WTC11 (cell line): ENCODE measurements at regions not wholly inside any gene's neighbourhood (a gene's known extent, or its start where the extent isn't known, plus 50 kb on each side); places are given as distances from the start of the nearest gene placed in this dataset.

ENCODE experiments used
- ATAC-seq: fragments of 200-7000 bp; cut with Tn5 transposase; 2 replicates; pipeline ENCODE4 v1.10.0; 2021; ENCODE audit warnings: mild to moderate bottlenecking, moderate library complexity
- CTCF ChIA-PET: fragments of 300-600 bp; sonication (Branson Sonifier 250); formaldehyde crosslinking; loops from one replicate; lab custom pipeline; 2021; ENCODE audit warnings: antibody characterized with exemption; lab: Charles Lee
- POLR2A ChIA-PET: fragments of 350-600 bp; sonication (Branson Sonifier 250); formaldehyde crosslinking; loops from one replicate; lab custom pipeline; 2021; ENCODE audit warnings: antibody characterized with exemption; lab: Charles Lee
- DNase-seq: peaks from one replicate; pipeline ENCODE4 v3.0.0; 2021; ENCODE audit warnings: low spot score
- H3K27ac Mint-ChIP-seq: 2 replicates; pipeline ENCODE4 v1.8.0; 2021; ENCODE audit warnings: mixed read lengths
- H3K27me3 Mint-ChIP-seq: 2 replicates; pipeline ENCODE4 v1.8.0; 2021; ENCODE audit warnings: low read depth, mild to moderate bottlenecking, moderate library complexity, mixed read lengths
- H3K36me3 Mint-ChIP-seq: 2 replicates; pipeline ENCODE4 v1.8.0; 2021; ENCODE audit warnings: mixed read lengths
- H3K4me1 Mint-ChIP-seq: 2 replicates; pipeline ENCODE4 v1.8.0; 2022; ENCODE audit warnings: mixed read lengths
- H3K4me3 Mint-ChIP-seq: 2 replicates; pipeline ENCODE4 v1.8.0; 2021; ENCODE audit warnings: mild to moderate bottlenecking, moderate library complexity, mixed read lengths
- H3K9me3 Mint-ChIP-seq: 2 replicates; pipeline ENCODE4 v1.8.0; 2021; ENCODE audit warnings: mixed read lengths
- AR ChIP-seq: fragments of 250-450 bp; sonication (Bioruptor Pico); IDR thresholded peaks from 2 replicates; pipeline ENCODE4 v1.9.0; 2021; ENCODE audit warnings: mild to moderate bottlenecking
- ARID4B ChIP-seq: sonication (generic); formaldehyde crosslinking; IDR thresholded peaks from 2 replicates; pipeline ENCODE4 v1.8.0; 2023; ENCODE audit warnings: missing genetic modification reagents, mild to moderate bottlenecking, borderline replicate concordance
- E2F1 ChIP-seq: sonication (generic); formaldehyde crosslinking; IDR thresholded peaks from 2 replicates; pipeline ENCODE4 v1.8.0; 2022; ENCODE audit warnings: mild to moderate bottlenecking, missing genetic modification reagents
- E2F5 ChIP-seq: sonication (generic); formaldehyde crosslinking; IDR thresholded peaks from 2 replicates; pipeline ENCODE4 v1.8.1; 2022; ENCODE audit warnings: mild to moderate bottlenecking, moderate library complexity, missing genetic modification reagents
- ETV6 ChIP-seq: sonication (generic); formaldehyde crosslinking; IDR thresholded peaks from 2 replicates; pipeline ENCODE4 v1.8.1; 2022; ENCODE audit warnings: mild to moderate bottlenecking, missing genetic modification reagents
- FOXP1 ChIP-seq: sonication (generic); formaldehyde crosslinking; IDR thresholded peaks from 2 replicates; pipeline ENCODE4 v1.8.0; 2022; ENCODE audit warnings: missing genetic modification reagents, mild to moderate bottlenecking, moderate library complexity, borderline replicate concordance
- GTF2I ChIP-seq: fragments of 250-450 bp; sonication (Bioruptor Pico); conservative IDR thresholded peaks from 2 replicates; pipeline ENCODE4 v1.4.0; 2021; ENCODE audit warnings: mild to moderate bottlenecking
- KAT7 ChIP-seq: sonication (generic); formaldehyde crosslinking; IDR thresholded peaks from 2 replicates; pipeline ENCODE4 v1.8.1; 2023; ENCODE audit warnings: missing genetic modification reagents, mild to moderate bottlenecking, borderline replicate concordance
- NR1H2 ChIP-seq: sonication (generic); formaldehyde crosslinking; IDR thresholded peaks from 2 replicates; pipeline ENCODE4 v1.9.0; 2021; ENCODE audit warnings: mild to moderate bottlenecking, moderate library complexity, missing genetic modification reagents
- SMAD4 ChIP-seq: sonication (generic); formaldehyde crosslinking; IDR thresholded peaks from 2 replicates; pipeline ENCODE4 v1.8.0; 2022; ENCODE audit warnings: mild to moderate bottlenecking, missing genetic modification reagents
- USF1 ChIP-seq: sonication (generic); formaldehyde crosslinking; IDR thresholded peaks from 2 replicates; pipeline ENCODE4 v1.8.0; 2022; ENCODE audit warnings: mild to moderate bottlenecking, missing genetic modification reagents
- USF2 ChIP-seq: sonication (generic); formaldehyde crosslinking; IDR thresholded peaks from 2 replicates; pipeline ENCODE4 v1.8.1; 2023; ENCODE audit warnings: mild to moderate bottlenecking, missing genetic modification reagents, moderate library complexity
- ZMAT4 ChIP-seq: fragments of 250-450 bp; sonication (Bioruptor Pico); IDR thresholded peaks from 2 replicates; pipeline ENCODE4 v1.9.0; 2021; ENCODE audit warnings: mild to moderate bottlenecking
- ZNF317 ChIP-seq: sonication (generic); formaldehyde crosslinking; IDR thresholded peaks from 2 replicates; pipeline ENCODE4 v1.8.1; 2023; ENCODE audit warnings: low read depth, mild to moderate bottlenecking, moderate library complexity, missing genetic modification reagents, borderline replicate concordance
- ZNF425 ChIP-seq: fragments of 250-450 bp; sonication (Bioruptor Pico); conservative IDR thresholded peaks from 2 replicates; pipeline ENCODE4 v1.9.0; 2021; ENCODE audit warnings: mild to moderate bottlenecking
- ZSCAN18 ChIP-seq: fragments of 250-450 bp; sonication (Bioruptor Pico); IDR thresholded peaks from 2 replicates; pipeline ENCODE4 v2.1.2; 2022; ENCODE audit warnings: mild to moderate bottlenecking, moderate library complexity

- peaks cover 79% of the 10 kb centered on the region for H3K27me3 Mint-ChIP-seq
- no peak for ATAC-seq
- ChIA-PET POLR2A (no interaction called here), CTCF (interaction anchor here (0.8 to 5.7 kb wide), 4 partner anchors 28 to 490 kb away, joined by 3 to 33 read pairs (median 3); no protein-coding TSS in a partner anchor)
- no peak overlapping the region for H3K4me3 Mint-ChIP-seq
- TF ChIP-seq SMAD4: no peak
- no peak for TF ChIP-seq E2F1 (CRISPR knock-in tag)
- TF ChIP-seq NR1H2 (CRISPR knock-in tag): no peak
- TF ChIP-seq ARID4B: no peak
- TF ChIP-seq ZNF317 (CRISPR knock-in tag): no peak
- TF ChIP-seq USF2 (CRISPR knock-in tag): no peak
- no peak for TF ChIP-seq ETV6 (CRISPR knock-in tag)
- no peak for TF ChIP-seq KAT7 (CRISPR knock-in tag)
- no peak for TF ChIP-seq AR (CRISPR knock-in tag)
- no peak for TF ChIP-seq GTF2I
- TF ChIP-seq E2F5: no peak
- no peak for TF ChIP-seq ZNF425 (CRISPR knock-in tag)
- no peak for TF ChIP-seq ZMAT4
- TF ChIP-seq FOXP1 (CRISPR knock-in tag): no peak
- no peak for TF ChIP-seq ZSCAN18
- no peak for TF ChIP-seq USF1 (CRISPR knock-in tag)
- no peak for DNase-seq
- H3K36me3 Mint-ChIP-seq: no peaks in the 10 kb centered on the region
- H3K9me3 Mint-ChIP-seq: no peaks in the 10 kb centered on the region
- H3K27ac Mint-ChIP-seq: no peak overlapping the region
- H3K4me1 Mint-ChIP-seq: peaks cover 18% of the 10 kb centered on the region
These were observed 155.0 kb upstream of the GLI2 start for GRCh38 chr2:120580709-120581108.
